ENCODE measurements at regions not wholly inside any gene's neighbourhood (a gene's known extent, or its start where the extent isn't known, plus 50 kb on each side); places are given as distances from the start of the nearest gene placed in this dataset.

GRCh38 chrX:125202591-125203248, 117.0 kb upstream of the TEX13C start:
- DNase-seq (no peak), ATAC-seq (ENCODE audit: insufficient read depth, low read depth) (no peak)
- H3K27me3 ChIP-seq (ENCODE audit: insufficient read depth, low read length, poor library complexity) = peaks cover 15% of the 10 kb centered on the region
- TF ChIP-seq, protein P1, sequence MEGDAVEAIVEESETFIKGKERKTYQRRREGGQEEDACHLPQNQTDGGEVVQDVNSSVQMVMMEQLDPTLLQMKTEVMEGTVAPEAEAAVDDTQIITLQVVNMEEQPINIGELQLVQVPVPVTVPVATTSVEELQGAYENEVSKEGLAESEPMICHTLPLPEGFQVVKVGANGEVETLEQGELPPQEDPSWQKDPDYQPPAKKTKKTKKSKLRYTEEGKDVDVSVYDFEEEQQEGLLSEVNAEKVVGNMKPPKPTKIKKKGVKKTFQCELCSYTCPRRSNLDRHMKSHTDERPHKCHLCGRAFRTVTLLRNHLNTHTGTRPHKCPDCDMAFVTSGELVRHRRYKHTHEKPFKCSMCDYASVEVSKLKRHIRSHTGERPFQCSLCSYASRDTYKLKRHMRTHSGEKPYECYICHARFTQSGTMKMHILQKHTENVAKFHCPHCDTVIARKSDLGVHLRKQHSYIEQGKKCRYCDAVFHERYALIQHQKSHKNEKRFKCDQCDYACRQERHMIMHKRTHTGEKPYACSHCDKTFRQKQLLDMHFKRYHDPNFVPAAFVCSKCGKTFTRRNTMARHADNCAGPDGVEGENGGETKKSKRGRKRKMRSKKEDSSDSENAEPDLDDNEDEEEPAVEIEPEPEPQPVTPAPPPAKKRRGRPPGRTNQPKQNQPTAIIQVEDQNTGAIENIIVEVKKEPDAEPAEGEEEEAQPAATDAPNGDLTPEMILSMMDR (IDR thresholded peaks at IDR 0.05; ENCODE audit: borderline replicate concordance, extremely low read depth, low read length, poor library complexity, severe bottlenecking) = no peak
- no peak for TF ChIP-seq EZH2 (IDR thresholded peaks at IDR 0.05; ENCODE audit: borderline replicate concordance, low read depth, low read length, severe bottlenecking)
- H3K79me2 ChIP-seq (ENCODE audit: insufficient read depth, low read length) = no peaks in the 10 kb centered on the region
- no peaks in the 10 kb centered on the region for H3K9me3 ChIP-seq (ENCODE audit: insufficient read depth, low read length, severe bottlenecking)
- H3K27ac ChIP-seq (ENCODE audit: low read length) = no peak overlapping the region
- no peaks in the 10 kb centered on the region for H3K4me1 ChIP-seq (ENCODE audit: insufficient read depth, low read length)
- H2AFZ ChIP-seq (ENCODE audit: low read depth, low read length) = no peak overlapping the region
- no peaks in the 10 kb centered on the region for H3K36me3 ChIP-seq (ENCODE audit: insufficient read depth, low read length)
- H4K20me1 ChIP-seq (ENCODE audit: insufficient read depth, low read length) = no peaks in the 10 kb centered on the region
- H3K4me3 ChIP-seq (ENCODE audit: low read depth in 1 of 2, low read length in 2 of 2) = no peak overlapping the region
- H3K9ac ChIP-seq (ENCODE audit: low read depth, low read length) = no peak overlapping the region
- no peak overlapping the region for H3K4me2 ChIP-seq (ENCODE audit: insufficient read depth, low read length)

GRCh38 chrX:125203365-125203736, 116.3 kb upstream of the TEX13C start:
- H3K9ac ChIP-seq (ENCODE audit: low read depth, low read length) = no peak overlapping the region
- no peaks in the 10 kb centered on the region for H3K36me3 ChIP-seq (ENCODE audit: insufficient read depth, low read length)
- no peak overlapping the region for H2AFZ ChIP-seq (ENCODE audit: low read depth, low read length)
- H3K27me3 ChIP-seq (ENCODE audit: insufficient read depth, low read length, poor library complexity) = peaks cover 15% of the 10 kb centered on the region
- H3K79me2 ChIP-seq (ENCODE audit: insufficient read depth, low read length) = no peaks in the 10 kb centered on the region
- ATAC-seq (ENCODE audit: insufficient read depth, low read depth) = no peak
- no peak overlapping the region for H3K4me2 ChIP-seq (ENCODE audit: insufficient read depth, low read length)
- no peaks in the 10 kb centered on the region for H3K4me1 ChIP-seq (ENCODE audit: insufficient read depth, low read length)
- H3K27ac ChIP-seq (ENCODE audit: low read length) = no peak overlapping the region
- H3K4me3 ChIP-seq (ENCODE audit: low read depth in 1 of 2, low read length in 2 of 2) = no peak overlapping the region
- no peak for DNase-seq
- no peaks in the 10 kb centered on the region for H4K20me1 ChIP-seq (ENCODE audit: insufficient read depth, low read length)
- H3K9me3 ChIP-seq (ENCODE audit: insufficient read depth, low read length, severe bottlenecking) = no peaks in the 10 kb centered on the region
- TF ChIP-seq EZH2 (IDR thresholded peaks at IDR 0.05; ENCODE audit: borderline replicate concordance, low read depth, low read length, severe bottlenecking) = no peak
- TF ChIP-seq, protein P1 (IDR thresholded peaks at IDR 0.05; ENCODE audit: borderline replicate concordance, extremely low read depth, low read length, poor library complexity, severe bottlenecking) = no peak

DNA sequence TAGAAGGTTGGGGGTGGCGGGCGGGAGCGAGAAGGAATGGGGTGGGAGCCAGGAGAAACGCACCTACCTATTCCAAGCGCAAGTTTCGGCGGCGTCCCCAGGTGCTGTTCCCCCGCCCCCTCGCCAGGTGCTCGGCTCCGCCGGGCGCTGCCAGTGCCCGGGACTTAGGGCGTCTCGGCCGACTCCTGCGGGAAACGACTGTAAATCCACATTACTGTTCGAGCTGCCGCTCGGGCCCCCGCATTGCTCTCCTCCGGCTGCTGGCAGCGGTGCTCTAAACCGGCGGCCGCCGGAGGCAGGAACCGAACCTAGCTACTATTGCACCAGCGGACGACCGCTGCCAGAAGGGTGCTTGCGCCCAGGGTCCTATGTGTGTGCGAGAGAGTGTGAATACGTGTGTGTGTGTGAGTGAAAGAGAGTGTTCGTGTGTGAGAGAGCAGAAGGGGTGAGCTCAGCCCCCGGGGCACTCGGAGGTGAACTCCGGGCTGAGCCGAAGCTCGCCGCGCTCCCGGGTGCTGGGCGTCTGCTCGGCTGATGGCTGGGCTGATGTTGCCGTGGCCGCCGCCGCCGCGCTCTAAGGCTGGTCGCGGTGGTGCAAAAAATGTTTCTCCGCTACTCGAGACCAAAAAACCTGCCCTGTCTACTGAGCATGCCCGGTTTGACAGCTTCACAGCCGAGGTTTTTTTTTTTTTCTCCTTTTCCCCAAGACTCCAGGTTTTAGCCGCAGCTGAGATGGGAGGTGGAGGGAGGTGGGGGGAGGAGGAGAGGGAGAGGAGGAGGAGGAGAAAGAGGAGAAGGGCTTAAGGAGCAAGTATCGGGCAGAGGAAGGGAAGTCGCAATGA, 115.7 kb upstream of the TEX13C start:
- H3K36me3 ChIP-seq (ENCODE audit: insufficient read depth, low read length) = no peaks in the 10 kb centered on the region
- no peak overlapping the region for H3K9ac ChIP-seq (ENCODE audit: low read depth, low read length)
- no peak for TF ChIP-seq EZH2 (IDR thresholded peaks at IDR 0.05; ENCODE audit: borderline replicate concordance, low read depth, low read length, severe bottlenecking)
- TF ChIP-seq, protein P1 (IDR thresholded peaks at IDR 0.05; ENCODE audit: borderline replicate concordance, extremely low read depth, low read length, poor library complexity, severe bottlenecking) = no peak
- ATAC-seq (ENCODE audit: insufficient read depth, low read depth) = no peak
- H3K27ac ChIP-seq (ENCODE audit: low read length) = no peak overlapping the region
- H3K4me1 ChIP-seq (ENCODE audit: insufficient read depth, low read length) = no peaks in the 10 kb centered on the region
- H3K27me3 ChIP-seq (ENCODE audit: insufficient read depth, low read length, poor library complexity) = peaks cover 15% of the 10 kb centered on the region
- H3K4me2 ChIP-seq (ENCODE audit: insufficient read depth, low read length) = no peak overlapping the region
- H2AFZ ChIP-seq (ENCODE audit: low read depth, low read length) = no peak overlapping the region
- no peaks in the 10 kb centered on the region for H4K20me1 ChIP-seq (ENCODE audit: insufficient read depth, low read length)
- H3K9me3 ChIP-seq (ENCODE audit: insufficient read depth, low read length, severe bottlenecking) = no peaks in the 10 kb centered on the region
- no peak overlapping the region for H3K4me3 ChIP-seq (ENCODE audit: low read depth in 1 of 2, low read length in 2 of 2)
- no peak for DNase-seq
- H3K79me2 ChIP-seq (ENCODE audit: insufficient read depth, low read length) = no peaks in the 10 kb centered on the region

Measured in DND-41 (cell line).